Panc1 (cell line): ENCODE measurements at regions not wholly inside any gene's neighbourhood (a gene's known extent, or its start where the extent isn't known, plus 50 kb on each side); places are given as distances from the start of the nearest gene placed in this dataset.

Experiments used
- ATAC-seq: fragments of 200-7000 bp; cut with Tn5 transposase; 2 replicates; pipeline ENCODE4 v1.9.1; 2020; ENCODE audit warnings: mild to moderate bottlenecking, moderate library complexity
- BruUV-seq: library from RNA; stranded (reverse); fragments of 400-500 nt; replicated peaks from 2 replicates; lab custom pipeline; 2021; lab: Mats Ljungman, UMichigan
- CTCF ChIA-PET: fragments of 300-600 bp; sonication (Branson Sonifier 250); formaldehyde crosslinking; loops from one replicate; lab custom pipeline; 2022; ENCODE audit warnings: antibody characterized with exemption; lab: Charles Lee
- POLR2A ChIA-PET: fragments of 300-600 bp; sonication (Branson Sonifier 250); formaldehyde crosslinking; loops from one replicate; lab custom pipeline; 2022; ENCODE audit warnings: antibody characterized with exemption; lab: Charles Lee
- DNase-seq: peaks from one replicate; pipeline ENCODE4 v3.0.0-alpha.2; 2010; ENCODE audit warnings: low read depth, low spot score
- H3K27ac ChIP-seq: 2 replicates; pipeline ENCODE4 v1.5.1; 2011; ENCODE audit warnings: mild to moderate bottlenecking, low read length, inconsistent platforms
- H3K27me3 ChIP-seq: fragments of 200-500 bp; sonication (Bioruptor generic); 2 replicates; pipeline ENCODE4 v1.6.0; 2014; ENCODE audit warnings: low read length, inconsistent platforms; ENCODE audit not compliant: control insufficient read depth, insufficient read depth
- H3K36me3 ChIP-seq: fragments of 200-500 bp; sonication (Bioruptor generic); 2 replicates; pipeline ENCODE4 v1.5.1; 2014; ENCODE audit warnings: inconsistent platforms, mild to moderate bottlenecking, low read length, moderate library complexity; ENCODE audit not compliant: control insufficient read depth, insufficient read depth
- H3K4me1 ChIP-seq: 2 replicates; pipeline ENCODE4 v1.5.1; 2011; ENCODE audit warnings: inconsistent platforms, mild to moderate bottlenecking, low read length, moderate library complexity; ENCODE audit not compliant: control insufficient read depth, insufficient read depth
- H3K4me3 ChIP-seq, 2 experiments: 2 replicates each; pipeline ENCODE4 v1.5.1; 2011 to 2012; ENCODE audit warnings: low read depth in 2 of 2, low read length in 2 of 2, mild to moderate bottlenecking in 2 of 2, inconsistent platforms in 1 of 2, moderate library complexity in 1 of 2
- H3K9me3 ChIP-seq: fragments of 200-500 bp; sonication (Bioruptor generic); 2 replicates; pipeline ENCODE4 v1.5.1; 2014; ENCODE audit warnings: low read depth, mild to moderate bottlenecking, inconsistent platforms, low read length, moderate library complexity; ENCODE audit not compliant: control insufficient read depth, insufficient read depth
- POLR2AphosphoS5 ChIP-seq: IDR thresholded peaks from 2 replicates; pipeline ENCODE4 v1.6.1; 2012; ENCODE audit warnings: mild to moderate bottlenecking, low read depth, low read length, moderate library complexity
- SIN3A ChIP-seq: IDR thresholded peaks from 2 replicates; pipeline ENCODE4 v1.6.1; 2012; ENCODE audit warnings: low read depth, mild to moderate bottlenecking, low read length, moderate library complexity, borderline replicate concordance; ENCODE audit not compliant: insufficient read depth
- TCF7L2 ChIP-seq: IDR thresholded peaks from 2 replicates; pipeline ENCODE4 v1.6.1; 2011; ENCODE audit warnings: mild to moderate bottlenecking, low read depth, low read length, inconsistent platforms
- in situ Hi-C: cut with HindIII; loops from 2 replicates; pipeline ENCODE4 v1.10.0; 2016; ENCODE audit warnings: low sequenced_read_pairs, low pct_unique_long_range_greater_than_20kb
- intact Hi-C: fragments of 100-400 bp; cut with micrococcal nuclease; formaldehyde crosslinking; loops from one replicate; pipeline ENCODE4 v1.10.0; 2022; ENCODE audit not compliant: unreplicated experiment
- TF ChIP-seq, protein P1 (sequence below): fragments of 450-650 bp; IDR thresholded peaks from 2 replicates; pipeline ENCODE4 v1.5.1; 2017; ENCODE audit warnings: mild to moderate bottlenecking
- TF ChIP-seq, protein P2 (sequence below), 2 experiments: IDR thresholded peaks; 2 replicates each; pipeline ENCODE4 v1.6.1; 2011 to 2012; ENCODE audit warnings: low read depth in 2 of 2, control low read depth in 1 of 2, low read length in 1 of 2, mild to moderate bottlenecking in 1 of 2, moderate library complexity in 1 of 2; ENCODE audit not compliant: insufficient read depth in 1 of 2

DNA sequence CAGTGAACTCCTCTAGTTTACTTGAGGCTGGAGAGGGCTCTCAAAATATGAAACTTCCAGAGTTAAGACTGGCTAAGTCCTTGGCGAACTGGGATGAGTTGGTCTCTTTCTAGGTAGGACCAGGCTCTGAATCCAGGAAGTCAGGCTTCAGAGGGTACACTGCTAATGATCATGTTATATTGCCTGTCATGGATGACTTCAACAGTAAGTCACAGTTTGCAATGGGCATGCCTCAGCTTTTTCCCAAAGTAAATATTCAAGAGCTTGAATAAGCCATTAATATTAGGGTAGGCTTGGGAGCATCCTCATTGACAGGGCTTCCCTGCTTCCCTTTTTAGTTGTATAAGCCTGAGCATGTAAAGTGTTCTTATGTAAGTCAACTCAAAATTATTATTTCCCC, 61.7 kb upstream of the PTHLH start:
- no TSS peak for BruUV-seq
- Histone ChIP-seq H3K4me3 (no peak overlapping the region), H3K27me3 (no peaks in the 10 kb centered on the region), H3K27ac (no peak overlapping the region), H3K36me3 (no peaks in the 10 kb centered on the region), H3K4me1 (no peaks in the 10 kb centered on the region), H3K9me3 (no peaks in the 10 kb centered on the region)
- in situ Hi-C loops (no loop called here), intact Hi-C loops (no loop called here)
- no peak for DNase-seq
- ChIA-PET POLR2A (no interaction called here), CTCF (no interaction called here)
- TF ChIP-seq TCF7L2 (no peak), POLR2AphosphoS5 (no peak)
- no peak for ATAC-seq

DNA sequence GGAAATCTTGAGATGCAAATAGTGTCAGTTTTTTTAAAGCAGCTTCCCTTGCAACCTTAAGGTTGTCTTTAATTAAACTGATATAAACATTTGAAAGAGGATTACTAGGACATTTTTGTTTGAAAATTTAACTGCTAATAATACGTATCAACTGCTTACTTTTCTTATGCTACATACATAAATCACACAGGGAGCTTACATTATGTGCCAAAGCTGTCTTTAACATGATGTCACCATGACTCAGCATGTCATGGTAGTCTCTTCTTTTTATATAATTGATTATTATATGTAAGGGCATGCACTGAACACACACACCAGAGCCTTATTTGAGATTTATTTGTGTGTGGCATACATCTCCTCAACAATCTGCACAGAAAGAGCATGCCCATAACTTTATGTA, 63.0 kb upstream of the PTHLH start:
- ATAC-seq, result no peak
- no peaks in the 10 kb centered on the region for H3K9me3 ChIP-seq
- ChIA-PET CTCF (interaction anchor here (0.7 kb wide), 1 partner anchor 1332 kb away, joined by 3 read pairs; no protein-coding TSS in a partner anchor), POLR2A (no interaction called here)
- peak; percentile 56 for DNase-seq
- BruUV-seq, result no TSS peak
- no peak overlapping the region for H3K4me3 ChIP-seq
- H3K36me3 ChIP-seq, result no peaks in the 10 kb centered on the region
- intact Hi-C loops (no loop called here), in situ Hi-C loops (no loop called here)
- no peak overlapping the region for H3K27ac ChIP-seq
- H3K4me1 ChIP-seq, result no peaks in the 10 kb centered on the region
- TF ChIP-seq POLR2AphosphoS5, result no peak
- TF ChIP-seq SIN3A, result no peak
- TF ChIP-seq TCF7L2, result no peak
- TF ChIP-seq, protein P1, sequence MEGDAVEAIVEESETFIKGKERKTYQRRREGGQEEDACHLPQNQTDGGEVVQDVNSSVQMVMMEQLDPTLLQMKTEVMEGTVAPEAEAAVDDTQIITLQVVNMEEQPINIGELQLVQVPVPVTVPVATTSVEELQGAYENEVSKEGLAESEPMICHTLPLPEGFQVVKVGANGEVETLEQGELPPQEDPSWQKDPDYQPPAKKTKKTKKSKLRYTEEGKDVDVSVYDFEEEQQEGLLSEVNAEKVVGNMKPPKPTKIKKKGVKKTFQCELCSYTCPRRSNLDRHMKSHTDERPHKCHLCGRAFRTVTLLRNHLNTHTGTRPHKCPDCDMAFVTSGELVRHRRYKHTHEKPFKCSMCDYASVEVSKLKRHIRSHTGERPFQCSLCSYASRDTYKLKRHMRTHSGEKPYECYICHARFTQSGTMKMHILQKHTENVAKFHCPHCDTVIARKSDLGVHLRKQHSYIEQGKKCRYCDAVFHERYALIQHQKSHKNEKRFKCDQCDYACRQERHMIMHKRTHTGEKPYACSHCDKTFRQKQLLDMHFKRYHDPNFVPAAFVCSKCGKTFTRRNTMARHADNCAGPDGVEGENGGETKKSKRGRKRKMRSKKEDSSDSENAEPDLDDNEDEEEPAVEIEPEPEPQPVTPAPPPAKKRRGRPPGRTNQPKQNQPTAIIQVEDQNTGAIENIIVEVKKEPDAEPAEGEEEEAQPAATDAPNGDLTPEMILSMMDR, result no peak
- TF ChIP-seq, protein P2, sequence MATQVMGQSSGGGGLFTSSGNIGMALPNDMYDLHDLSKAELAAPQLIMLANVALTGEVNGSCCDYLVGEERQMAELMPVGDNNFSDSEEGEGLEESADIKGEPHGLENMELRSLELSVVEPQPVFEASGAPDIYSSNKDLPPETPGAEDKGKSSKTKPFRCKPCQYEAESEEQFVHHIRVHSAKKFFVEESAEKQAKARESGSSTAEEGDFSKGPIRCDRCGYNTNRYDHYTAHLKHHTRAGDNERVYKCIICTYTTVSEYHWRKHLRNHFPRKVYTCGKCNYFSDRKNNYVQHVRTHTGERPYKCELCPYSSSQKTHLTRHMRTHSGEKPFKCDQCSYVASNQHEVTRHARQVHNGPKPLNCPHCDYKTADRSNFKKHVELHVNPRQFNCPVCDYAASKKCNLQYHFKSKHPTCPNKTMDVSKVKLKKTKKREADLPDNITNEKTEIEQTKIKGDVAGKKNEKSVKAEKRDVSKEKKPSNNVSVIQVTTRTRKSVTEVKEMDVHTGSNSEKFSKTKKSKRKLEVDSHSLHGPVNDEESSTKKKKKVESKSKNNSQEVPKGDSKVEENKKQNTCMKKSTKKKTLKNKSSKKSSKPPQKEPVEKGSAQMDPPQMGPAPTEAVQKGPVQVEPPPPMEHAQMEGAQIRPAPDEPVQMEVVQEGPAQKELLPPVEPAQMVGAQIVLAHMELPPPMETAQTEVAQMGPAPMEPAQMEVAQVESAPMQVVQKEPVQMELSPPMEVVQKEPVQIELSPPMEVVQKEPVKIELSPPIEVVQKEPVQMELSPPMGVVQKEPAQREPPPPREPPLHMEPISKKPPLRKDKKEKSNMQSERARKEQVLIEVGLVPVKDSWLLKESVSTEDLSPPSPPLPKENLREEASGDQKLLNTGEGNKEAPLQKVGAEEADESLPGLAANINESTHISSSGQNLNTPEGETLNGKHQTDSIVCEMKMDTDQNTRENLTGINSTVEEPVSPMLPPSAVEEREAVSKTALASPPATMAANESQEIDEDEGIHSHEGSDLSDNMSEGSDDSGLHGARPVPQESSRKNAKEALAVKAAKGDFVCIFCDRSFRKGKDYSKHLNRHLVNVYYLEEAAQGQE (IDR thresholded peaks at IDR 0.05; ENCODE audit: insufficient read depth in 1 of 2, low read depth in 2 of 2, low read length in 1 of 2), result no peak
- no peaks in the 10 kb centered on the region for H3K27me3 ChIP-seq

DNA sequence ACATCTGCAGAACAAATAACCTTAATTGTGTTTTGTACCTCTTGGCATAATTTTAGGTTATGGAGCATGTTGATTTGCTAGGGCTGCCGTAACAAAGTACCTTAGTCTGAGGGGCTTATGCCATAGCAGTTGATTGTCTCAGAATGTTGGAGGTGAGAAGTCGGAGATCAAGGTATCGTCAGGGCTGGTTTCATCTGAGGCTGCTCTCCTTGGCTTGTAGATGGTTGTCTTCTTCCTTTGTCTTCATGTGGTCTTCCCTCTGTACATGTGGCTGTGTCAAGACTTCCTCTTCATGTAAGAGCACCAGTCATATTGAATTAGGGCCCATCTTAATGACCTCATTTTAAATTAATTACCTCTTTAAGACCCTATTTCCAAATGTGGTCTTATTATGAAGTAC, 64.4 kb upstream of the PTHLH start:
- H3K9me3 ChIP-seq, result no peaks in the 10 kb centered on the region
- CTCF ChIA-PET, result no interaction called here
- TF ChIP-seq, protein P2 (IDR thresholded peaks at IDR 0.05; ENCODE audit: insufficient read depth in 1 of 2, low read depth in 2 of 2, low read length in 1 of 2), result no peak
- TF ChIP-seq SIN3A (no peak), POLR2AphosphoS5 (no peak), TCF7L2 (no peak)
- TF ChIP-seq, protein P1, result no peak
- H3K27me3 ChIP-seq, result no peaks in the 10 kb centered on the region
- intact Hi-C loops, result no loop called here
- POLR2A ChIA-PET, result no interaction called here
- ATAC-seq (no peak), DNase-seq (no peak)
- BruUV-seq, result no TSS peak
- H3K4me3 ChIP-seq, result no peak overlapping the region
- no peaks in the 10 kb centered on the region for H3K4me1 ChIP-seq
- in situ Hi-C loops, result no loop called here
- H3K27ac ChIP-seq, result no peak overlapping the region
- H3K36me3 ChIP-seq, result no peaks in the 10 kb centered on the region
